Lower lobe of right lung (tissue), 2 donors: ENCODE measurements at regions not wholly inside any gene's neighbourhood (a gene's known extent, or its start where the extent isn't known, plus 50 kb on each side); places are given as distances from the start of the nearest gene placed in this dataset.

Source experiments
- ATAC-seq, 2 donors: fragments of 200-7000 bp; cut with Tn5 transposase; one replicate each; pipeline ENCODE4 v1.9.1; 2020 to 2022; ENCODE audit warnings: mild to moderate bottlenecking in 2 of 2, moderate library complexity in 2 of 2
- DNase-seq: peaks from one replicate; pipeline ENCODE4 v3.0.0-alpha.2; 2020
- H3K27ac ChIP-seq: fragments of 200-600 bp; one replicate; pipeline ENCODE4 v1.8.0; 2022
- H3K27me3 ChIP-seq: fragments of 200-600 bp; one replicate; pipeline ENCODE4 v1.8.0; 2022; ENCODE audit warnings: low read depth
- H3K36me3 ChIP-seq: fragments of 200-600 bp; one replicate; pipeline ENCODE4 v1.8.0; 2022; ENCODE audit warnings: mild to moderate bottlenecking
- H3K4me1 ChIP-seq: fragments of 200-600 bp; one replicate; pipeline ENCODE4 v1.8.0; 2022
- H3K4me3 ChIP-seq: fragments of 200-600 bp; one replicate; pipeline ENCODE4 v1.8.0; 2022; ENCODE audit warnings: mild to moderate bottlenecking
- H3K9me3 ChIP-seq: fragments of 200-600 bp; one replicate; pipeline ENCODE4 v1.8.0; 2022
- intact Hi-C: fragments of 100-400 bp; cut with DNase I; formaldehyde crosslinking; loops from one replicate; pipeline ENCODE4 v1.11.0; 2022
- TF ChIP-seq, protein P1 (sequence below): fragments of 200-600 bp; IDR thresholded peaks from one replicate; pipeline ENCODE4 v1.8.0; 2022; ENCODE audit warnings: antibody characterized with exemption, mild to moderate bottlenecking
- donor health status: DM: no; HTN: yes; CAD: no; lungs with severe emphysema.

- Histone ChIP-seq H3K9me3 (no peaks in the 10 kb centered on the region), H3K27ac (no peak overlapping the region), H3K36me3 (no peaks in the 10 kb centered on the region), H3K4me1 (no peaks in the 10 kb centered on the region), H3K4me3 (no peak overlapping the region), H3K27me3 (no peaks in the 10 kb centered on the region)
- TF ChIP-seq, protein P1, sequence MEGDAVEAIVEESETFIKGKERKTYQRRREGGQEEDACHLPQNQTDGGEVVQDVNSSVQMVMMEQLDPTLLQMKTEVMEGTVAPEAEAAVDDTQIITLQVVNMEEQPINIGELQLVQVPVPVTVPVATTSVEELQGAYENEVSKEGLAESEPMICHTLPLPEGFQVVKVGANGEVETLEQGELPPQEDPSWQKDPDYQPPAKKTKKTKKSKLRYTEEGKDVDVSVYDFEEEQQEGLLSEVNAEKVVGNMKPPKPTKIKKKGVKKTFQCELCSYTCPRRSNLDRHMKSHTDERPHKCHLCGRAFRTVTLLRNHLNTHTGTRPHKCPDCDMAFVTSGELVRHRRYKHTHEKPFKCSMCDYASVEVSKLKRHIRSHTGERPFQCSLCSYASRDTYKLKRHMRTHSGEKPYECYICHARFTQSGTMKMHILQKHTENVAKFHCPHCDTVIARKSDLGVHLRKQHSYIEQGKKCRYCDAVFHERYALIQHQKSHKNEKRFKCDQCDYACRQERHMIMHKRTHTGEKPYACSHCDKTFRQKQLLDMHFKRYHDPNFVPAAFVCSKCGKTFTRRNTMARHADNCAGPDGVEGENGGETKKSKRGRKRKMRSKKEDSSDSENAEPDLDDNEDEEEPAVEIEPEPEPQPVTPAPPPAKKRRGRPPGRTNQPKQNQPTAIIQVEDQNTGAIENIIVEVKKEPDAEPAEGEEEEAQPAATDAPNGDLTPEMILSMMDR, result no peak
- intact Hi-C loops, result no loop called here
- ATAC-seq (no peak), DNase-seq (no peak)
These were observed 312.2 kb downstream of the TMA16 start for GRCh38 chr4:163806653-163807052.

GRCh38 chr4:163808011-163808410, 313.5 kb downstream of the TMA16 start:
- Histone ChIP-seq H3K27ac (no peak overlapping the region), H3K9me3 (no peaks in the 10 kb centered on the region), H3K36me3 (no peaks in the 10 kb centered on the region), H3K4me3 (no peak overlapping the region), H3K4me1 (no peaks in the 10 kb centered on the region), H3K27me3 (no peaks in the 10 kb centered on the region)
- DNase-seq (no peak), ATAC-seq (no peak)
- intact Hi-C loops, result no loop called here
- TF ChIP-seq, protein P1, result no peak

DNA sequence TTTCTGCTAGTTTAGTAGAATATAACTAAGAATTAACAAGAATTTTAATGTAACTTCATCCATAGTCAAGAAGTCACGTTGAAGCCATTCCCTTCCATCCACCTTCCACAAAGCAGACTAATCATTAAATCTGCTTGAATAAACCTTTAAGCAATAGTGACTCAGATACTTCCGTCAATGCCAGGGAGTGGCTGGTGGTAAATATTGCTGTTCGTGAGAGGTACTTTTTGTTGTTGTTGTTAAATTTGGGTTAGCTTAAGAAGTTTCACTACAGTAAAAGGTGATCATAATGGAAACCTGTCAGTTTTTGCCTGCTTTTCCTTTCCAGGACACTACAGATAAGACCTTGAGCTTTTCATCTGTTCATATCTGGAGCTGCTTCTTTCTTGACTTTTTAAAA, 316.3 kb downstream of the TMA16 start:
- DNase-seq (no peak), ATAC-seq (no peak)
- Histone ChIP-seq H3K4me1 (no peaks in the 10 kb centered on the region), H3K27me3 (no peaks in the 10 kb centered on the region), H3K9me3 (no peaks in the 10 kb centered on the region), H3K27ac (no peak overlapping the region), H3K36me3 (no peaks in the 10 kb centered on the region), H3K4me3 (no peak overlapping the region)
- TF ChIP-seq, protein P1, result no peak
- intact Hi-C loops, result no loop called here

DNA sequence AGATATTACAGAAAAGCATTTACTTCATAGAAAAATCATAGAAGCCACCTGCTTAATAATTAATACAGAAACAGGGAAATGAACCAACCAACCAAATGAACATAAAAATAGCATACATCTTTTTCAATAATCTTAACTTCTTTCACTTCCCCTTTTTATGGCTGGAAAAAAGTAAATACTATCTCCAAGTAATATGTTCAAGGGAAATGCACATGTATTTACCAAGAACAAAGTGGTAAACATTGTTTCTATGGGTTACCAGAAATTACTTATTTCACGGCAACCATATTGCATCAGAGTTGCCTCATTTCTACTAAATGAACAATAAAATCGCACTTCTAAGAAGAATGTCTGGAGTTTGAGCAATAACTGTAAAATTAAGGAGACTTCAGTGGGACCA, 321.3 kb downstream of the TMA16 start:
- Histone ChIP-seq H3K4me3 (no peak overlapping the region), H3K9me3 (no peaks in the 10 kb centered on the region), H3K27ac (no peak overlapping the region), H3K36me3 (no peaks in the 10 kb centered on the region), H3K4me1 (no peaks in the 10 kb centered on the region), H3K27me3 (no peaks in the 10 kb centered on the region)
- TF ChIP-seq, protein P1, result no peak
- DNase-seq (no peak), ATAC-seq (no peak)
- intact Hi-C loops, result no loop called here

- no peaks in the 10 kb centered on the region for H3K9me3 ChIP-seq
- DNase-seq, result no peak
- intact Hi-C loops, result no loop called here
- TF ChIP-seq, protein P1, result no peak
- no peaks in the 10 kb centered on the region for H3K36me3 ChIP-seq
- no peaks in the 10 kb centered on the region for H3K4me1 ChIP-seq
- no peaks in the 10 kb centered on the region for H3K27me3 ChIP-seq
- no peak overlapping the region for H3K27ac ChIP-seq
- no peak for ATAC-seq
- H3K4me3 ChIP-seq, result no peak overlapping the region
These were observed 322.0 kb downstream of the TMA16 start for GRCh38 chr4:163816494-163816893.

DNA sequence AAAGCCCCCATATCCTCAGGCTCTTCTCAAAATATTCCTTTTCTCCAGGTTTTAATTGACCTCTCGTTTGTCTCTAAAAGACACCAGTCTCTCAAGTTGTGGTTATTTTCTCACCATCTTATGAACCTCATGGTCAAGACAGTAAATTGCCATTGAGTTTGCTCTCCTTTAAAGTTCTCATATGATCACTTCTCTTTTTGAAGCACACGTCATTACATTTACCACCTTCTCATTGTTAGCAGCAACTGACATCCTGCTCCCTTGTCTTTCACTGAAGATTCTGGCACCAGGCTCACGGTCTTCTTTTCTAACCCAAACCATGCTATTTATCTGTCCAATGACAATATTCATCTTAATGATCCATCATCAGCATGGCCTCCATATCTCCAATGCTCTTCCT, 324.2 kb downstream of the TMA16 start:
- H3K9me3 ChIP-seq, result no peaks in the 10 kb centered on the region
- no peak for DNase-seq
- H3K27me3 ChIP-seq, result no peaks in the 10 kb centered on the region
- H3K27ac ChIP-seq, result no peak overlapping the region
- TF ChIP-seq, protein P1, result no peak
- intact Hi-C loops, result no loop called here
- no peak overlapping the region for H3K4me3 ChIP-seq
- ATAC-seq, result no peak
- no peaks in the 10 kb centered on the region for H3K4me1 ChIP-seq
- no peaks in the 10 kb centered on the region for H3K36me3 ChIP-seq
